Osteocyte (in vitro differentiated cells): ENCODE measurements at regions not wholly inside any gene's neighbourhood (a gene's known extent, or its start where the extent isn't known, plus 50 kb on each side); places are given as distances from the start of the nearest gene placed in this dataset.

ENCODE experiments used
- DNase-seq: peaks from one replicate; pipeline ENCODE4 v3.0.0; 2021; ENCODE audit warnings: mixed read lengths; ENCODE audit not compliant: unreplicated experiment; ENCODE audit errors: extremely low spot score
- H3K27ac Mint-ChIP-seq: one replicate; pipeline ENCODE4 v1.8.0; 2021; ENCODE audit warnings: mild to moderate bottlenecking, mixed read lengths; ENCODE audit not compliant: unreplicated experiment
- H3K27me3 Mint-ChIP-seq: one replicate; pipeline ENCODE4 v1.8.0; 2021; ENCODE audit warnings: mixed read lengths; ENCODE audit not compliant: unreplicated experiment
- H3K36me3 Mint-ChIP-seq: one replicate; pipeline ENCODE4 v1.8.0; 2021; ENCODE audit warnings: mixed read lengths; ENCODE audit not compliant: unreplicated experiment
- H3K4me1 Mint-ChIP-seq: one replicate; pipeline ENCODE4 v1.8.0; 2021; ENCODE audit warnings: mixed read lengths; ENCODE audit not compliant: unreplicated experiment
- H3K4me3 Mint-ChIP-seq: one replicate; pipeline ENCODE4 v1.8.0; 2021; ENCODE audit warnings: mild to moderate bottlenecking, moderate library complexity, mixed read lengths; ENCODE audit not compliant: unreplicated experiment
- H3K9me3 Mint-ChIP-seq: one replicate; pipeline ENCODE4 v1.8.0; 2021; ENCODE audit warnings: mixed read lengths; ENCODE audit not compliant: unreplicated experiment
- TF ChIP-seq, protein P1 (sequence below): fragments of 200-600 bp; sonication (generic); IDR thresholded peaks from 2 replicates; pipeline ENCODE4 v1.5.0; 2021; ENCODE audit warnings: antibody characterized with exemption, mild to moderate bottlenecking, moderate library complexity

DNA sequence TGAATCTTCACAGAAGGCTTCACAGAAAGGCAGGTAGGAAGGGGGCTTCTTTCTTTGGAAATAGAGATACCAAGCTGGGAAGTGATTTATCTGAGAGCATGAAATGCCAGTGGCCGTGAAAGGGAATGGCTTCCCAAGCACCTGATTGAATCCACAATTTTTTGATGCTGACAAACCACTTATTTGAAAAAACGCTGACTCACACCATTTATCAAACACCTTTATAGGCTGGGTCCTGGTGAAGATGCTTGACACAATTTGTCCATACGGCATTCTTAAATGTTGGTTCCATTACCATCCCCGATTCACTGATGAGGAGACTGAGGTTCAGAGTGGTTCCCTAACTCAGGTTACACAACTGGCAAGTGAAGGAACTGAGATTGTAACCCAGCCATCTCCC is 64.1 kb upstream of the POMGNT2 start:
- Mint-ChIP-seq H3K9me3 (peaks cover 18% of the 10 kb centered on the region), H3K27ac (no peak overlapping the region), H3K27me3 (no peaks in the 10 kb centered on the region), H3K4me3 (no peak overlapping the region), H3K4me1 (no peaks in the 10 kb centered on the region), H3K36me3 (peaks cover 10% of the 10 kb centered on the region)
- TF ChIP-seq, protein P1, sequence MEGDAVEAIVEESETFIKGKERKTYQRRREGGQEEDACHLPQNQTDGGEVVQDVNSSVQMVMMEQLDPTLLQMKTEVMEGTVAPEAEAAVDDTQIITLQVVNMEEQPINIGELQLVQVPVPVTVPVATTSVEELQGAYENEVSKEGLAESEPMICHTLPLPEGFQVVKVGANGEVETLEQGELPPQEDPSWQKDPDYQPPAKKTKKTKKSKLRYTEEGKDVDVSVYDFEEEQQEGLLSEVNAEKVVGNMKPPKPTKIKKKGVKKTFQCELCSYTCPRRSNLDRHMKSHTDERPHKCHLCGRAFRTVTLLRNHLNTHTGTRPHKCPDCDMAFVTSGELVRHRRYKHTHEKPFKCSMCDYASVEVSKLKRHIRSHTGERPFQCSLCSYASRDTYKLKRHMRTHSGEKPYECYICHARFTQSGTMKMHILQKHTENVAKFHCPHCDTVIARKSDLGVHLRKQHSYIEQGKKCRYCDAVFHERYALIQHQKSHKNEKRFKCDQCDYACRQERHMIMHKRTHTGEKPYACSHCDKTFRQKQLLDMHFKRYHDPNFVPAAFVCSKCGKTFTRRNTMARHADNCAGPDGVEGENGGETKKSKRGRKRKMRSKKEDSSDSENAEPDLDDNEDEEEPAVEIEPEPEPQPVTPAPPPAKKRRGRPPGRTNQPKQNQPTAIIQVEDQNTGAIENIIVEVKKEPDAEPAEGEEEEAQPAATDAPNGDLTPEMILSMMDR, result no peak
- DNase-seq, result no peak

- TF ChIP-seq, protein P1, result no peak
- Mint-ChIP-seq H3K4me3 (no peak overlapping the region), H3K27me3 (no peaks in the 10 kb centered on the region), H3K4me1 (peaks cover 12% of the 10 kb centered on the region), H3K36me3 (peaks cover 6% of the 10 kb centered on the region), H3K9me3 (peaks cover 14% of the 10 kb centered on the region), H3K27ac (no peak overlapping the region)
- no peak for DNase-seq
Observed at GRCh38 chr3:43166406-43166805, 60.5 kb upstream of the POMGNT2 start.

DNA sequence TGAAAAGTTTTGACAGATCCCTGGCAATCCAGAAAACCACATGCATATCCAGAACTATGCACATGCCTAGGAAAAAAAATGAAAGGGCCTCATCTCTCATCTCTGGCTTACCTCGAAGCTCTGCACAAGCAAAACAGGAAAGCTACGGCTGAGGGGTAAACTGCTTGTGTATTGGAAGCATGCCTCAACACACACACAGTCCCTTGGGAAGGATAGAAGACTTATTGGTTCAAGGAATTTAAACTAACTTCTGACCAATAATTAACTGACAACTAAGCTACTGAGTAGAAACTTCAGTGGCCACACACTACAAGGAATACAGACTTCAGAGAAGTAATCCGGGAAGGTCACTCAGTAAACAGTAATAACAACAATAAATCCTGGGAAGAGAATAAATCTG is 59.9 kb upstream of the POMGNT2 start:
- Mint-ChIP-seq H3K4me1 (peaks cover 14% of the 10 kb centered on the region), H3K4me3 (no peak overlapping the region), H3K27me3 (no peaks in the 10 kb centered on the region), H3K27ac (no peak overlapping the region), H3K9me3 (peaks cover 14% of the 10 kb centered on the region), H3K36me3 (peaks cover 6% of the 10 kb centered on the region)
- TF ChIP-seq, protein P1, result no peak
- no peak for DNase-seq

GRCh38 chr3:43163895-43164493 is 58.1 kb upstream of the POMGNT2 start:
- H3K27ac Mint-ChIP-seq, result no peak overlapping the region
- H3K4me3 Mint-ChIP-seq, result no peak overlapping the region
- TF ChIP-seq, protein P1, result no peak
- H3K27me3 Mint-ChIP-seq, result no peaks in the 10 kb centered on the region
- H3K4me1 Mint-ChIP-seq, result peaks cover 14% of the 10 kb centered on the region
- H3K9me3 Mint-ChIP-seq, result peaks cover 14% of the 10 kb centered on the region
- peaks cover 6% of the 10 kb centered on the region for H3K36me3 Mint-ChIP-seq
- DNase-seq, result peak; percentile 51

DNA sequence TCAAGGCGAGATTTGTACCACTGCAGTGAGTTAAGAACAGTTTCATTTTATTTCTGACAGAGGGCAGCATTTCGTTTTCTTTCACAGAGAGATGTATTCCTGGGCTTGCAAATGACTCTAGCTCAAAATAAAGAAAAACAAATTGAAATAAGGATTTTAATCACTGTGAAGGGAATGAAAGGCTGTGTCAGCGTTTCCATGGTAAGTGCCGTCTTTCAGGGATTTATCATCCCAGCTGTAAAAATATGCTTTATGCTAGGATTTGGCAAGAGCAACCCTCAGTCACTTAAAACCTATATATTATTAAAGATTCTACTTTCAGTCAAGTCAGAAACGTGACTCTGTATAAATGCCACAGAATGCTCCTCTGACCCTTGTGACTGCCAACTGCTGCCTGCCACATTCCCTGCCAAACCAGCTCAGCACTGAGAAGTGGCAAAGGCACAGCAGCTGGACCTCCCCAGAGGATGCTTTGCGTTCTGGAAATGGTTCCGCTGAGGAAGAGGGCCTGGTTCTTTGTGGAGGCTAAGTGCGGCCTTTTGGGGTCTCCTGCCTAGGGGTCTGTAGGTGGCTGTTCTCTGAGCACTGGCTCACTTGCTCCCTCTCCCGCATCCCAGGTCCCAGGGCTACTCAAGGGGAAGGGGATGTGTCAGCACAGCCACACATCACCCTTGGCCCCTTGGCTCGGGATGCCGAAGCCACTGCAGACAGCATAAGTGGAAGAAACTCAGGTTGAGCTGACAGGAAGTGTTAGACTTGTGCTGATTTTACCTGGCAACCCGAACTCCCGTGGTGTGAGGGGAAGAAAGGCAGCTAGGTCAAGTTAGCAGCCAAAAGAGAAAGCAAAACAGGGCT is 56.6 kb upstream of the POMGNT2 start:
- Mint-ChIP-seq H3K4me1 (peaks cover 14% of the 10 kb centered on the region), H3K4me3 (no peak overlapping the region), H3K36me3 (peaks cover 6% of the 10 kb centered on the region), H3K27ac (peak overlapping the region; percentile 81), H3K9me3 (peaks cover 14% of the 10 kb centered on the region), H3K27me3 (no peaks in the 10 kb centered on the region)
- TF ChIP-seq, protein P1, result peak; percentile 67
- DNase-seq, result no peak
